ENCODE measurements at regions not wholly inside any gene's neighbourhood (a gene's known extent, or its start where the extent isn't known, plus 50 kb on each side); places are given as distances from the start of the nearest gene placed in this dataset.

- DNase-seq = no peak
Measured at GRCh38 chr6:137692806-137693205, 174.3 kb upstream of the TNFAIP3 start.

DNA sequence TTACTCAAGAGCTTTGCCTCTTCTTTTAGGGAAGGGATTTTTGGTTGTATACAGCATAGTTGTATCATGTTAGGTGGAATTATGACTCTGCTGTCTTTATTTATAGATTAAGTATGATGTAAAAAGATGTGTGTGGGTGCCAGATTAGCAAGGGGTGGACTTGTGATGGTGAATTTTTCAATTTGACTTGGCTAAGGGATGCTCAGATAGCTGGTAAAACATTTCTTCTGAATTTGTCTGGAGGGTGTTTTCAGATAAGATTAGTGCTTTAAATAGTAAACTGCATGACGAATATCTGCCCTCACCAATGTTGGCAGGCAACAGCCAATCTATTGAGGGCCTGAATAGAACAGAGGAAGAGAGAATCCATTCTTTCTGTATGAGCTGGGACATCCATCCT, 173.3 kb upstream of the TNFAIP3 start:
- DNase-seq = no peak

DNA sequence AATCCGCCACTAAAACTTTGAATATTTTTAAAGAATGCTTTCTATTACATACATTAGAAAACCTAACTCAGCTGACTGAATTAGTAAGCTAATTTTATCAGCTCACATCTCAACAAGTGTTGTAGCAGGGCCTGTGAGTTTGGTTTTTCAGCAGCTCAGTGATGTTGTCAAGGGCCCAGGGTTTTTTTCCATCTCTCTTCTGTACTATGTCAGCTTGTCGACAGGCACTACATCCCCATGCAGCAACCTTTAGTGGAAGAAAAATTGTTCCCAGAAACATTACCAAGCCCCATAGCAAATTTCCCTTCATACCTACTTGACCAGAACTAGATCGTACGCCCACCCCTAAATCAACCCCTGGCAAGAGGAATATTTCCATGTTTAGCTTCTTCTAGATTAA, 170.3 kb upstream of the TNFAIP3 start:
- DNase-seq = no peak

DNA sequence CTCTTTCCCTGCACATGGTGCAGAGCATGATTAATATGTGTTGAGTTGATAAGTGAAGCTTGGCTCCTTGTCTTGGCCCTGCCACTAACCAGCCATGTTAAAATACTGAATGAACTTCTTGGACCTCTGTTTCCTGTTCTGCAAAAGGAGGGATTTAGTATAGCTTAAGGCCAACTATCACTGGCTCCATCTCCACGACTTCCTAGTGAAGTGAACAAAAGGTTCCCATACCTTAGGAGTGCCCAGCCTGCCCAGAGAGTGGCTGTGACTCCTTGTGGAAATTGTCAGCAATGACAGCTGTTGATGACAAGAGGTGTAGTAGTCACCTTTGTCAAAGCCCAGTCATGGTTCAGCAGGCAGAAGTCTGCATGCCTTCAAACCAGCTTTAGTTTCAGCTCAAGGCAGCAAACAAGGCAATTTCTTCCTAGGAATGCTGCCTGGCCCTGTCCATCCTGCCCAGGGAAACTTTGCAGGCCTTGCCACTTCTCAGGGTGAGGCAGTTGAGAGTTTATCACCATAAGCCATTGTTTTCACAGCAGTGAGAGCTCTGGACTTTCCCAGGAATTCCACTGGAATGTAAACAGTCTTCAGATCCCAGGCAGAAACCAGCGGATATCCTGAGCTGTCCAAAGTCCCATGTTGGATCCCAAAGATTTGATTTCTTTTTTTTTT, 169.7 kb upstream of the TNFAIP3 start:
- DNase-seq = no peak

DNA sequence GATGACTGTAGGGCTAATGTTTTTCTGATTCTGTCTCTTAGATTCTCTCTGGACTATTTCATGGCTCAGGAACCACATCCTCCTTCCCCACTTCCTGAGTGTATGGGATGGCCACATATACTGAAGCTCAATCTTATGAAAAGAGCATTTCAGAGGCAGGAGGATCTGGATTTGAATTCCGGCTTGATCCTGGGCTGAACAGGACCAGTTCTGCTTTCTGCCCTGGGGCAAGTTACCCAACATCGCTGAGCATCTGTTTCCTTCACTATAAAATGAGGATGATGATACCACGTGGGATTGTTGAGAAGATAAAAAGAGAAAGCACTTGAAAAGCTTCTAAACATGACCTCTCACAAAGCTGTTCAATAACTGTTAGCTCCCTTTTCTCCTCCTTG, 168.4 kb upstream of the TNFAIP3 start:
- DNase-seq = no peak

DNA sequence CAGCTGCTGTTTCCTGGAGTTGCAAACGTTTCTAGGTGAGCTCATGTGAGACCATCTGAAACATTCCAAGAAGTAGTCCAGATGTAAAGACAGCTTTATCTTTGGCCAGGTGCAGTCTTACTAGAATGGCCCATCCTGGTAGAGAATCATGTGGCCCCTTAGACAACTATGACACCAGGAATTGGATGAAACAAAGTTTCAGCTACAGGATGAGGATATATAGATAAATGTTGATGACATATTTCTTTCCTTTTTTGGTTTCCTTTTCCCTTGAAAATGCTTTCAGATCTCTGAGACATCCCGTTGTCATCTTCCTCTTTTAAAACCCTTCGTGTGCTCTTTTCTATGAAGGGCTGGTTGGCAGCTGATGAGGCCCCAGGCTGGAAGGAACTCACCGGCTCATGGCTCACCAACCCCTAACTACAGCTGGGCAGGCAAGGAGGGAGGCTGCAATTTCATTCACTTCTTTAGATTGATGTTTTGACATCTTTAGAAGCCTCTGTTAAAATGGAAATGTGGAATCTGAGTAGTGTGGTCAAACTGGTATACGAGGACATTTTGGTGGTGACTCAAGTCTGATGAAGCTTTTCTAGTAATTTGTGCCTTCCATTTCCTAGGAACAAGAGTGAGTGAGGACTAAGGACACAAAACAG, 167.9 kb upstream of the TNFAIP3 start:
- DNase-seq = no peak

DNA sequence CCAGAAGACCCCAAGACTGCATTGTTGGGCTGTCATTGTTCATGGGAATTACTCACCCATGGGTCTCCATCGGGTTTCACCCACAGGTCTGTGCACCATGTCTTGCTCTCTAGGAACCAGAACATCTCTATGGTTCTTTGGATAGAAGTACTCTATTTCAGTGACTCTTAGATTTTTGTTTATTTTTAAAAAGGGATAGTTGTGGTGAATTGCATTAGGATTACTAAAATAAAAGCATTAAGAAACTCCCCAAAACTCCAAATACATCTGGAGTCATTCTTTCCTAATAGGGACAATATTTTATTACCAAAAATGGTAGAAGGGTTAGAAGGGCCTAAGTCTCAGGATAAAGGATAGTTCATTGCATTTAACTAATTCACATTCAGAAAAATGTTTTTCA, 166.9 kb upstream of the TNFAIP3 start:
- no peak for DNase-seq

- DNase-seq = no peak
Measured at GRCh38 chr6:137700751-137701477, 166.1 kb upstream of the TNFAIP3 start.

- DNase-seq = no peak
Measured at GRCh38 chr6:137701942-137702341, 165.1 kb upstream of the TNFAIP3 start.

DNA sequence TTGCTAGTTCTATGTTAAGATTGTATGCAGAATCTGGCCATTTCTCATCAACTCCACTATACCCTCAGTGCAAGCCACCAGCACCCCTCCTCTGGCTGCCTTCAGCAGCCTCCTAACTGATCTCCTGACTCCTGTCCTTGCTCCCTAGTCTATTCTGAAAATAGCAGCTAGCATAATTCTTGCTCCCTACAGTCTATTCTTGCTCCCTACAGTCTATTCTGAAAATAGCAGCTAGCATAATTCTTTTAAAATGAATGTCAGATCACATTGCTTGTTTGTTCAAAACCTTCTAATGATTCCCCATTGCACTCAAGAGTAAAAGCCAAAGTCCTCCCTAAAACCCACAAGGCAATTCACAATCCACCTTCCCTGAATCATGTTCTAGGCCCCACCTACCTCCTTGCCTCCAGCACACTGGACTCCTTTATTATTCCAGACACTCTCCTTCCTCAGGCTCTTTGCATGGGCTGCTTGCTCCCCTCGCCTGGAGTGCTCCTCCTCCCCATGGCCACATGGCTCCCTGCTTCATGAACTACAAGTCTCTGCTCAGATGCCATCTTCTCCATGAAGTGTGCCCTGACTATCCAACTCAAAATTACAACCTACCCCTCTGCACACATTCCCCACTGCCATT, 164.2 kb upstream of the TNFAIP3 start:
- no peak for DNase-seq

GRCh38 chr6:137704802-137705159, 162.3 kb upstream of the TNFAIP3 start:
- DNase-seq = no peak

- DNase-seq = no peak
Measured at GRCh38 chr6:137705160-137706082, 161.6 kb upstream of the TNFAIP3 start.

DNA sequence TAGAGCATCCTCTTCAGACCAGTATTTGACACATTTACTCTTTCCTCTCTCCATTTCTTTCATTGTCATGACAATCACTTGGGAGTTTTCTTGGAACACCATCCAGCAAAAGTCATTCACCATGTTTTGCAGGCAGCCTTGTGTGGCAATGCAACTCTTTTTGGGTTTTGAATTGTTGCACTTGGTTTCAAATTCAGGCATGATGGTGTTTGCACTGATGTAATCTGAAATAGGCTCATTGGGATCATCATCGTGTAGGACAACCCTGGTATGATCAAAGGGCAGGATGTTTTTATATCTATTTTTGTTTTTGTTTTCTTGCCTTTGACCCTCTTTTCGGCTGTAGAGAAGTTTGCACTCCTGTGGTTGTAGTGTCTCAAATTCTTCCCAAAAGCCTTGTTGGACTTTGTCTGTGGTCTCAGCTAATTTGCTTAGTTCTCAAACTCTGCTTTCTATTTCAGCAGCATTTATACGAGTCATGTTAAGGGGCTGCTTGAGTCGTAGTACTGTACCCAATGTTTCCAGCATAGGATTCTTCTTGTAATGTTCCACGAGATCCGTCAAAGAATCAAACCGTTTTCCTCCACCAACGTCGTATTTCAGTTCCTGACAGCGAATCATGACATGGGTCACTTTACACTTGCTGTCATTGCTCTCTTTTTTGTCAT, 160.8 kb upstream of the TNFAIP3 start:
- no peak for DNase-seq

GRCh38 chr6:137707038-137707589, 159.9 kb upstream of the TNFAIP3 start:
- no peak for DNase-seq

- DNase-seq = peak; percentile 4
Measured at GRCh38 chr6:137707590-137708360, 159.3 kb upstream of the TNFAIP3 start.

- no peak for DNase-seq
Measured at GRCh38 chr6:137708481-137708880, 158.6 kb upstream of the TNFAIP3 start.

DNA sequence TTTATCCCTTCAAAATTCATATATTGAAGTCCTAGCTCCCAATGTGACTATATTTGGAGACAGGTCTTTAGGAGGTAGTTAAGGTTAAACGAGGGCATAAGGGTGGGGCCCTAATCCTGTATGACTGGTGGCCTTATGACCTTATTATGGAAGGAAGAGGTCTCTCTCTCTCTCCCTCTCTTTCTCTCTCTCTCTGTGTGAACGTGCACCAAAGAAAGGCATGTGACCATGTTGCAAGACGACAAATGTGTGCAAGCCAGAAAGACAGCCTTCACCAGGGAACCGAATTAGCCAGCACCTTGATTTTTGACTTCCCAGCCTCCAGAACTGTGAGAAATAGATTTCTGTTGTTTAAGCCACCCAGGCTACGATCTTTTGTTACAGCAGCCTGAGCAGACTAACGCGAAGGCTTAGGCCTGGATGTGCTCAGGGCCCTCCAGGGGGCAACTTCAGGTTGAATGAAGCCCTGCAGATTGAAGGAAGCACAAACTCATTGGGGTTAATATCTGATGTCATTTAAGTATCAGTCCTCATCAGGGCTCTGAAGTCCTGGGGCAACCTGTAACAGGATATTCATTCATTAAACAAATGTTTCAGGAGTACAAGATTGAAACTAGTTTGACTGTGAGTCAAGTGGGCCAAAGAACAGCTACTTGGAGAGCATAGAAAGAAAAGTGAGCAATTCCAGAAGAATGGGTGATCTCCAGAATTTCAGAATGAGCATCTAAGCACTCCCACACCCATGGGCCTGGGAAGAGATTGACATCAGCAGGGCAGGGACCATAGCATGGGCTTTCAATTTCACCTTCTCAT, 157.4 kb upstream of the TNFAIP3 start:
- no peak for DNase-seq

DNA sequence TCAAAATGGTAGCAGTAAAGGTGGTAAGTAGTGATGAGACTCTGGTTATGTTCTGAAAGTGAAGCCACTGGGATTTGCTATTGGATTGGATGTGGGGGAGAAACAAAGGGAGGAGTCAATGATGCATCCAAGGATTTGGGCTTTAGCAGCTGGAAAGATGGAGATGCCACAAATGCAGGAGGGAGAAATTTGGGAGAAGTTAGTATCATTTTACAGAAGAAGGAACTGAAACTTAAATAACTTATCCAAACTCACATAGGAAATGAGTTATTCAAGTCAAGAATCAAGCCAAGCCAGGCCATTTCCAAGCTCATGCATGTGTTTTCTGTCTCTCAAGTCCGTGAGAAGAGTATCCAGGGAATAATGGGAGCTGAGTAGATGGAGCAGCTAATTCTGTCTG, 155.1 kb upstream of the TNFAIP3 start:
- DNase-seq = no peak

DNA sequence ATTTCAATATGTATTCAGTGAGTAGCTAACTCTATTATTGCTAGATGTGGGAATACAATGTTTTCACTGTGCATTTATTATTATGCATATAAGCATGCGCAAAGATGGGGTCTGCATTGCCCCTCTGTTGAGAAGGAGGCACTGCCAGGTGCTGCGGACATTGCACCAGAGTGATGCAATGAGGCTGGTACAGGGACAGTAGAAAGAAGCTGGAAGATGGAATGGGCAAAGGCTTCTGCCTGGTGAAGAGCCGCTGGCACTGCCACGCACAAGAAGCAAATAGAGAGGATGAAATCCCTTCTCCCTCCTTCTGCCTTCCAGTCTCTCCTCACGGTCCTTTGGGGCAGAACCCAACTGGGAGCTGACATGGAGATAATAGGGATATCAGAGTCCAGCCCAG, 154.5 kb upstream of the TNFAIP3 start:
- DNase-seq = no peak

DNA sequence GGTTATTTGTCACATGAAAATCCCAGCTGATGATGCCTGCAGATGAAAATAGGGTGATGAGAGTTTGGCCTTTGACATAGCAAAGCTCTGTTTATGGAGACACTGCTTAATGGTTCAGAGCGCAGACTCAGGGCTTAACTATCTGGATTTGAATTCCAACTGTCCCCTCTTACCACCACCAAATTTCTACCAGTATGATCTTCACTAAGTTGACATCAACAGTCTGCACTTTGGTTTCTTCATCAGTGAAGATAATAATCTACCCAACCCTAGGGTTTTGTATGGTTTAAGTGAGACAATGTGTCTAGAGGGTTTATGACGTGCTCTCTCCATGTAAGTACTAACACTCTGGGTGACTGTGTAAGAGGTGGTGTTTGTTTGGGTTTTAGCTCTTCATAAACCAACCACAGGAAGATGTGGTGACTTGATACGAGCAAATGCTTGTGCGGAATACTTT, 151.4 kb upstream of the TNFAIP3 start:
- DNase-seq = no peak
